Loucy (cell line): ENCODE measurements at regions not wholly inside any gene's neighbourhood (a gene's known extent, or its start where the extent isn't known, plus 50 kb on each side); places are given as distances from the start of the nearest gene placed in this dataset.

Experiments used
- H2AFZ ChIP-seq: fragments of 200-600 bp; sonication (generic); 2 replicates; pipeline ENCODE4 v1.6.0; 2016; ENCODE audit warnings: antibody characterized with exemption, mild to moderate bottlenecking, low read length, moderate library complexity
- H3F3A ChIP-seq: fragments of 200-600 bp; 2 replicates; pipeline ENCODE4 v1.6.0; 2016; ENCODE audit warnings: antibody characterized with exemption, low read depth, mild to moderate bottlenecking
- H3K27me3 ChIP-seq: fragments of 200-600 bp; sonication (generic); 2 replicates; pipeline ENCODE4 v1.6.1; 2014; ENCODE audit warnings: low read length, mild to moderate bottlenecking; ENCODE audit not compliant: insufficient read depth, poor library complexity, severe bottlenecking
- H3K36me3 ChIP-seq: fragments of 200-600 bp; sonication (generic); 2 replicates; pipeline ENCODE4 v1.6.1; 2016; ENCODE audit warnings: low read length; ENCODE audit not compliant: insufficient read depth
- H3K4me1 ChIP-seq: fragments of 200-600 bp; sonication (generic); 2 replicates; pipeline ENCODE4 v1.5.1; 2014; ENCODE audit warnings: low read length, mild to moderate bottlenecking; ENCODE audit not compliant: insufficient read depth, poor library complexity, severe bottlenecking
- H3K4me2 ChIP-seq: fragments of 200-600 bp; sonication (generic); 2 replicates; pipeline ENCODE4 v1.6.0; 2014; ENCODE audit warnings: antibody characterized with exemption, low read length, low read depth, mild to moderate bottlenecking; ENCODE audit not compliant: poor library complexity, severe bottlenecking
- H3K4me3 ChIP-seq: fragments of 200-600 bp; sonication (generic); 2 replicates; pipeline ENCODE4 v1.5.1; 2014; ENCODE audit warnings: low read length, mild to moderate bottlenecking, mixed read lengths; ENCODE audit not compliant: poor library complexity, severe bottlenecking
- H3K79me2 ChIP-seq: fragments of 200-600 bp; sonication (generic); 2 replicates; pipeline ENCODE4 v1.6.1; 2014; ENCODE audit warnings: low read length; ENCODE audit not compliant: insufficient read depth
- H3K9ac ChIP-seq: fragments of 200-600 bp; sonication (generic); 2 replicates; pipeline ENCODE4 v1.6.0; 2014; ENCODE audit warnings: mild to moderate bottlenecking, low read depth, low read length, moderate library complexity; ENCODE audit not compliant: poor library complexity, severe bottlenecking
- H3K9me2 ChIP-seq: fragments of 200-600 bp; sonication (generic); replicated peaks from 2 replicates; pipeline ENCODE4 v1.6.1; 2016; ENCODE audit warnings: low read depth, low read length, mixed read lengths
- H3K9me3 ChIP-seq: fragments of 200-600 bp; sonication (generic); 2 replicates; pipeline ENCODE4 v1.6.1; 2014; ENCODE audit warnings: mild to moderate bottlenecking, antibody characterized with exemption, low read length, low read depth; ENCODE audit not compliant: insufficient read depth
- H4K20me1 ChIP-seq: fragments of 200-600 bp; sonication (generic); 2 replicates; pipeline ENCODE4 v1.6.0; 2014; ENCODE audit warnings: antibody characterized with exemption, low read length, mild to moderate bottlenecking; ENCODE audit not compliant: insufficient read depth, poor library complexity, severe bottlenecking
- EZH2phosphoT487 ChIP-seq: fragments of 200-600 bp; IDR thresholded peaks from 2 replicates; pipeline ENCODE4 v1.6.1; 2018; ENCODE audit warnings: antibody characterized with exemption, mild to moderate bottlenecking, moderate library complexity, borderline replicate concordance
- TF ChIP-seq, protein P1 (sequence below): fragments of 200-600 bp; sonication (generic); conservative IDR thresholded peaks from 2 replicates; pipeline ENCODE4 v1.5.1; 2014; ENCODE audit warnings: mild to moderate bottlenecking, antibody characterized with exemption, low read length

- TF ChIP-seq, protein P1, sequence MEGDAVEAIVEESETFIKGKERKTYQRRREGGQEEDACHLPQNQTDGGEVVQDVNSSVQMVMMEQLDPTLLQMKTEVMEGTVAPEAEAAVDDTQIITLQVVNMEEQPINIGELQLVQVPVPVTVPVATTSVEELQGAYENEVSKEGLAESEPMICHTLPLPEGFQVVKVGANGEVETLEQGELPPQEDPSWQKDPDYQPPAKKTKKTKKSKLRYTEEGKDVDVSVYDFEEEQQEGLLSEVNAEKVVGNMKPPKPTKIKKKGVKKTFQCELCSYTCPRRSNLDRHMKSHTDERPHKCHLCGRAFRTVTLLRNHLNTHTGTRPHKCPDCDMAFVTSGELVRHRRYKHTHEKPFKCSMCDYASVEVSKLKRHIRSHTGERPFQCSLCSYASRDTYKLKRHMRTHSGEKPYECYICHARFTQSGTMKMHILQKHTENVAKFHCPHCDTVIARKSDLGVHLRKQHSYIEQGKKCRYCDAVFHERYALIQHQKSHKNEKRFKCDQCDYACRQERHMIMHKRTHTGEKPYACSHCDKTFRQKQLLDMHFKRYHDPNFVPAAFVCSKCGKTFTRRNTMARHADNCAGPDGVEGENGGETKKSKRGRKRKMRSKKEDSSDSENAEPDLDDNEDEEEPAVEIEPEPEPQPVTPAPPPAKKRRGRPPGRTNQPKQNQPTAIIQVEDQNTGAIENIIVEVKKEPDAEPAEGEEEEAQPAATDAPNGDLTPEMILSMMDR = no peak
- no peak for TF ChIP-seq EZH2phosphoT487
- Histone ChIP-seq H3K36me3 (no peaks in the 10 kb centered on the region), H3K4me1 (no peaks in the 10 kb centered on the region), H3K9me3 (0 out of 2 replicates have a peak, but pooled peaks cover 3% of the 10 kb centered on the region), H3K9me2 (no peaks in the 10 kb centered on the region), H3K4me2 (no peak overlapping the region), H4K20me1 (no peaks in the 10 kb centered on the region), H2AFZ (no peak overlapping the region), H3K9ac (no peak overlapping the region), H3K79me2 (no peaks in the 10 kb centered on the region), H3K27me3 (no peaks in the 10 kb centered on the region), H3K4me3 (no peak overlapping the region), H3F3A (no peaks in the 10 kb centered on the region)
Observed at GRCh38 chr11:98565311-98565710, 455.4 kb upstream of the CNTN5 start.

DNA sequence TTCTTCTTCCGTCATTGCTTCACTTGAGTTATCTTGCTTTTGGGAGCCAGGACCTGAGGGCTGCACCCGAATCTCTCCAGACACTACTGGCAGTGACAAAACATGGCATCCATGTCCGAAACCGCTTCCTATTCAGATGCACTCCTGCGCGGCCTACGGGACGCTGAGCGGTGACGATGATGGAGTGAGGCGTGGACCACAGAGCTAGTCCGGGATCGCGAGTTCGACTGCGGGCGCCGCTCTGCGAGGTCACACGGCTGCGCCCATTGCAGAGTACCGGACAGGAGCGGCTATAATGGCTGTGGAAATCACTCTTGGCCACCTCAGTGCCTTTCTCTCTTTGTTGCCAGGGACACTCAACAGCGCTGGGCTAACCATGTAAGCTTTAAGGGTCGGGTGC, 453.8 kb upstream of the CNTN5 start:
- no peaks in the 10 kb centered on the region for H3K4me1 ChIP-seq
- H3K9me2 ChIP-seq = no peaks in the 10 kb centered on the region
- H2AFZ ChIP-seq = no peak overlapping the region
- H3K36me3 ChIP-seq = no peaks in the 10 kb centered on the region
- no peaks in the 10 kb centered on the region for H3K27me3 ChIP-seq
- H4K20me1 ChIP-seq = no peaks in the 10 kb centered on the region
- H3K9me3 ChIP-seq = 0 out of 2 replicates have a peak, but pooled peaks cover 3% of the 10 kb centered on the region
- no peak overlapping the region for H3K9ac ChIP-seq
- TF ChIP-seq, protein P1 = no peak
- no peak for TF ChIP-seq EZH2phosphoT487
- H3K79me2 ChIP-seq = no peaks in the 10 kb centered on the region
- no peaks in the 10 kb centered on the region for H3F3A ChIP-seq
- H3K4me2 ChIP-seq = no peak overlapping the region
- no peak overlapping the region for H3K4me3 ChIP-seq

- H2AFZ ChIP-seq = no peak overlapping the region
- no peaks in the 10 kb centered on the region for H3K27me3 ChIP-seq
- H3K9me3 ChIP-seq = 0 out of 2 replicates have a peak, but pooled peaks cover 3% of the 10 kb centered on the region
- H4K20me1 ChIP-seq = no peaks in the 10 kb centered on the region
- H3K36me3 ChIP-seq = no peaks in the 10 kb centered on the region
- no peak overlapping the region for H3K4me3 ChIP-seq
- no peaks in the 10 kb centered on the region for H3F3A ChIP-seq
- H3K4me2 ChIP-seq = no peak overlapping the region
- H3K9ac ChIP-seq = no peak overlapping the region
- H3K4me1 ChIP-seq = no peaks in the 10 kb centered on the region
- H3K79me2 ChIP-seq = no peaks in the 10 kb centered on the region
- H3K9me2 ChIP-seq = no peaks in the 10 kb centered on the region
- no peak for TF ChIP-seq EZH2phosphoT487
- TF ChIP-seq, protein P1 = no peak
Observed at GRCh38 chr11:98568013-98568412, 452.7 kb upstream of the CNTN5 start.
